GM19025 (cell line): ENCODE measurements at regions not wholly inside any gene's neighbourhood (a gene's known extent, or its start where the extent isn't known, plus 50 kb on each side); places are given as distances from the start of the nearest gene placed in this dataset.

Source experiments
- ATAC-seq: cut with Tn5 transposase; IDR thresholded peaks from one replicate; pipeline ENCODE4 v1.9.1; 2021; ENCODE audit warnings: mild to moderate bottlenecking, low read depth, moderate library complexity; ENCODE audit not compliant: unreplicated experiment

DNA sequence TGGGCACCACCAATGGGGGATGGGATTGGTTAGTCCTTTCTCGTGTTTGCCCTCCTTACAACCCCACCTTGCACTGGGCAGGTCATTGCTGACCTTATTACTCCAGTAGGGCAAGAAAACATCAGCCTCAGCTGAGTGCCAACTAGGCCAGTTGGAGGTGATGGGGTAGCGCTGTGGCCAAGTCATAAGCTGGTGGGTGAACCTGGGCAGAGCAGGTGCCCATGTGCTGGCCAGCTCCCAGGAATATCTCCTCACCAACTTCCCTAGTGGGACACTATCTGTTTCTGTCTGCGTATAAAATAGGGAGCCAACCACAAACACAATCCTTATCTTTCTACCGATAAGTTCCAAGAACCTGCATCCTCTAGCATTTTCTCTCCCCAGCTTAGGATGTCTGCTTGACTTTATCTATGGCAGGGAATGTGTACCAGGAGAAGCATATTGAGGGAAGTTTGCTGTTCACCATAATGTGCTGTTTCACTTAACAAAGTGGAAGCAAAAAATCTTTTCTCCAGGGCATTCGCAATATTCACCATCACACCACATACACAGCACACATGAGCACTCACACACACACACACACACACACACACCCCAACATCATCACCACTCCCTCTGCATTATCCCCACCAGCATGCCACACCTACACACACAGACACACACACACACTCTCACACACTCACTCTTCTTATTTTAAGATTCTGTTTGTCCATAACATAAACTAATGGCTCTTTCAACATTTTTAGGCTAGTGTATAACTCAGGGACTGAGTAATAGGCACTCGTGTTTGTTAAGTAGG lies 390.0 kb downstream of the ENC1 start:
- no peak for ATAC-seq

DNA sequence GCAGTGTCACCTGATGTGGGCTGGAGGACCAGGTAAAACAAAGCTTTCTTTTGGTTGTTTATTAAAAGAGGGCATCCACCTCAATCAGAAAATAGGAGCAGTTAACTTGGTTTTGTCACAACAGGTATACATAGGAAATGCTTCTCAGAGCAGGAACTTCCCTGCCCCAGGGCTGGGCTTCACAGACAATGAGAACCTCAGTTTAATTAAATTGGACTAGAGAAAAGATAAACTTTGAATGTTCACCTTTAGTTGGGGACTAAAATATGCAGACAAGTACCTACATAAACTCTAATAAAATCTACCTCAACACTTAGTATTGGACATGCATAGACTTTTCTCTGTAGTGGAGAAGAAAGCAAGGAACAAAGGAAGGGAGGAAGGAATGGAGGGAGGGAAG lies 392.0 kb downstream of the ENC1 start:
- no peak for ATAC-seq

DNA sequence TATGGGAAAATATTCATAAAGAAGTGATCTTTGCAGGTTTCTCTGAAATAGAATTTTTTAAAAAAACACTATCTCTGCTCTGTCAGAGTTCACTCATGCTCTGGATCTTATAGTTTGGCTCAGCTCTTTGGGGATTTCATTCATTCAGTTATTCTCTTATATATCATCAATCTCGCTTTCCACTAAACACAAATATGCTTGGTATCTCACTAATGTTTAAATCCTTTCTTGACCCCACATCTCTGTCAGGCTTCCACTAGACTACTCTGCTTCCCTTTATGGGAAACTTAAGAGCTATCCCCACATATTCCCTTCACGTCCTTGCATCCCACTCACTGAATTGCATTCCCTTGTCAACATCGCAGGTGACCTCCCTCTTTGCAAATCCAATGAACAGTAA lies 396.1 kb downstream of the ENC1 start:
- no peak for ATAC-seq

GRCh38 chr5:74243634-74244033 lies 396.9 kb downstream of the ENC1 start:
- no peak for ATAC-seq

GRCh38 chr5:74242516-74242915 lies 398.0 kb downstream of the ENC1 start:
- no peak for ATAC-seq

DNA sequence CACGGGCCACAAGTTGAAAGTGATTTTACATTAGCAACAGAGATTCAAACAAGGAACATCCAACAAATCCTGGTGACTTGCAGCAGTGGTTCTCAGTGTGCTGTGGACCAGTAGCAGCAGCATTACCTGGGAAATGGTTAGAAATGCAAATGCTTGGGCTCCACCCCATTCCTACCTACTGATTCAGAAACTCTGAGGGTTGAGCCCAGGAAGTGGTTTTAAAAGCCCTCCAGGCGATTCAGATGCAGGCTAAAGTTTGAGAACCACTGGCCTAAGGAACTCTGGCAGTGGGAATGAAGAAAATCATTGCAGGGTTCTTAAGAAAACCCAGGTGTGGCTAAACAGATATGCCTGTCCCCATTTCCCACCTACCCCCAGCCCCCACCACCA lies 398.8 kb downstream of the ENC1 start:
- no peak for ATAC-seq

GRCh38 chr5:74240783-74241750 lies 399.5 kb downstream of the ENC1 start:
- no peak for ATAC-seq

GRCh38 chr5:74239261-74239660 lies 401.3 kb downstream of the ENC1 start:
- no peak for ATAC-seq

- ATAC-seq, result no peak
Measured at GRCh38 chr5:74237571-74238145, 402.9 kb downstream of the ENC1 start.

- ATAC-seq, result no peak
Measured at GRCh38 chr5:74235552-74235951, 405.0 kb downstream of the ENC1 start.

- no peak for ATAC-seq
Measured at GRCh38 chr5:74233571-74233970, 407.0 kb downstream of the ENC1 start.

DNA sequence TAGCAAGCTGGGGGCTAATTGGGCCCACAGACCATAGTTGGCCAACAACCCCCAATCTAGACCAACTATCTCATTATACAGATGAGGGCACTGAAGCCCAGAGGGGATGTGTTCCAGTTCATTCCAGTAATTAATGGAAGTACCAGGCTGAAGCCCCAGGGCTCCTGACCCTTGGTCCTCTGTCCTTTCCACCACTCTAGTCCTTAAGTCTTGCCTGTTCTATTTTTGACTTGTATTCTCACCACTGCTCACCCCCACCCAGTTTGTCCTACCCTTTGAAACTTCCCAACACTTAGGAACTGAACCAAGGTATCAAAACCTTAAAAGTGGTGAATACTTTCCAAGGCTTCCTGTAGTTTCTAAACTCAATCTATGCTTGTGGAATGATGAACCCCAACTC lies 407.4 kb downstream of the ENC1 start:
- ATAC-seq, result no peak

DNA sequence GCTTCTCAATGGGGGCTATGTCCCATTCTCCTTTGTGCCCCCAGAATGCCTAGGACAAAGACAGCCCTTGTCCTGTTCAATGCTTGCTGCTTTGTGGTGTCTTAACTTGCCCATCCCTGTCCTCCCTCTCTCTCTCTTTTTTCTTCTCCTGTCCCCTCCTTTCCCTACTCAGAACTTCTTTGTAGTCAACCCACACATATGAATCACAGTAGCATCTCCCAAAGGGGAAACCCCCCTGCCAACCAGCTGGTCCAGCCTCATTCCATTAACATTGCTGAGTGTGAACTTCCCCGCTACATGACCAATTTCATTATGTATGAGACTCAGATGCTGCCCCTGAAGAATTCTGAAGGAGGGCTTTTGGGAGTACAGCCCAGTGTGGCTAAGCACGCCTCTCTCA lies 408.3 kb downstream of the ENC1 start:
- no peak for ATAC-seq

DNA sequence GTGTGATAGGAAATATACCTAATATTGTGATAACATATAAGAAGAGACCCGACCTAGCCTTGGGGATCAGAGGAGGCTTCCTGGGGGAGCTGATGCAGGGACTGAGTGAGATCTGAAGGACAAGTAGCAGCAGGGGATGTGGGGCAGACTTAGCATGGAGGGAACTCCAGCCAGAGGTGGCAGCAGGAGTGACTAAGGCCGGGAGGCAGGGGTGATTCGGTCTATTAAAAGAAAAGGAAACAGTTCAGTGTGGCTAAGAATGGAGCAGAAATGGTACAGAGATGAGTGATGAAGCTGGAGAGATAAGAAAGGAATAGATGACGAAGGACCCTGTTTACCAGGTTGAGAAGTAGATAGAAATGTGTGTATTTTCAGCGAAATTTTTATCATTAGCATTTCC lies 408.8 kb downstream of the ENC1 start:
- no peak for ATAC-seq

DNA sequence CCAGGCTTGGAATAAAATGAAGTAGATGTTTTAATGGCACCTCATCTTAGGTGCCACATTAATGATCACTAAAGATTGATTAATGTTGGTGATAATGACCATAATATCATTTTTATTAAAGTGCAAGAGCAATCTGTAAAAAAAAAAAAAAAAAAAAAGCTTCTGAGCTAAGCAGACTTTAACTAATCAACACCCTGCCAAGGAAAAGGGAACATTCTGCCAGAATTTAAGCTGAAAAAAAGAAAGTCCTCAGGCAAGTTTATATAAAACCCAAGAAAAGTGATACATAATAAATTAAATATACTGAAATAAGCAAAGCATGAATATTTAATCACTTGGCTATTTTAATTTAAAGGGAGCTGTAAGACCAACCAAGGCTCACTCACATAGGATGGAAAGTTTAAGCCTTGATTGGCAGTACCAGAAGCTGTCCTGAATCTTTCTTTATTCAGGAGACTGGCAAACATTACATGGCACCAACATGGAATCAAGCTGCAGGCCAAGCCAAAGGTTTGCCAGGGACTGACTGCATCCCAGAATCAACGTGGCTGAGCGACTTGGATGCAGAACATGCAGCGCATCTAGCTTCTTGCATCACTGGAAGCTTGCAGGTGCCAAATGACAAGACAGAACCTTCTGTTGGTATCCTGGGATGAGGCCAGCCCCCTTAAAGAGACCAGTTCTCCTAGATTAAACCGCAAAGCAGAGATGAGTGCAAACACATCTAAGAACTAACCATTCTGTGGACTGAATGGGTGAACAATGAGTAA lies 413.6 kb downstream of the ENC1 start:
- ATAC-seq, result no peak

DNA sequence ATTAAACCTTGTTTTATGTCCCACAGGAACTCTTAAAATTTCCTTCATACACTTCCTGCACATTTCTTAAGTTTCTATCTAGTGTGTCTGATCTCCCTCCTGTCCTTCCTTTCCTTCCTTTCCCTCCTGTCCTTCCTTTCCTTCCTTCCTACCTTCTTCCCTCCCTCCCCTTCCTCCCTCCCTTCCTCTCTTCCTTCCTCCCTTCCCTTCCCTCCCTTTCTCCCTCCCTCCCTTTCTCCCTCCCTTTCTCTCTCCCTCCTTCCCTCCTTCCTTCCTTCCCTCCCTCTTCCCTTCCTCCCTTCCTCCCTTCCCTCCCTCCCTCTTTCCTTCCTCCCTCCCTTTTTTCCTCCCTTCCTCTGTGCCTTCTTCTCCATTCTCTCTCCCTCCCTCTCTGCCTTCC lies 414.9 kb downstream of the ENC1 start:
- no peak for ATAC-seq

DNA sequence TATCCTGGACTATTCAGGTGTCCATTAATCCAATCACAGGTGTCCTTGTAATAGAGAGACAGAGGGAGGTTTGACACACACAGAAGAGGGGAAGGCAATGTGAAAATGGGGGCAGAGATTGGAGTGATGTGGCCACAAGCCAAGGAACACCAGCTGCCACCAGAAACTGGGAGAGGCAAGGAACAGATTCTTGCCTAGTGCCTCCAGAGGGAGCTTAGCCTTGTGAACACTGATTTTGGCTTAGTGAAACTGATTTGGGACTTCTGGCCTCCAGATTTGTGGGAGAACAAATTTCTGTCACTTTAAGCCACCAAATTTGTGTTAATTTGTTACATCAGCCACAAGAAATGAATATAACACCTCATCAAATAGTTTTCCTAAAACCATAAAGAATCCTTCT lies 416.2 kb downstream of the ENC1 start:
- ATAC-seq, result no peak

DNA sequence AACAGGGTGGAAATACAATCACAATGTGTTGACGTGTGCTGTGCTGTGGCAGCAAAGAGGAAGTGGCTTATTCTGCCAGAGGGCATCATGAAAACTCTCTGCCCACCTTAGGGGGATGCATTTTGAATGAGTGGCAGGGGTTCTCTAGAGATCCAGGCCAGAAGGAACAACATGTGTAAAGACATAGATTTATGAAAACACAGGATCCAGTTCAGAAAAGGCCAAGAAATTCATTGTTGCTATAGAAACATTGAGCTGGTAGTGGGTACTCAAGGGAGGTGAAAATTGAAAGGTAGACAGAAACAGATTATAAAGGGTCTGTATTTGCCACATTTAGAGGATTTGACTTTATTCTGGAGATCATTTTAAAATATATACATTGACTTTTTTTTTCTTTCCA lies 417.7 kb downstream of the ENC1 start:
- no peak for ATAC-seq

GRCh38 chr5:74221413-74221812 lies 419.1 kb downstream of the ENC1 start:
- no peak for ATAC-seq

DNA sequence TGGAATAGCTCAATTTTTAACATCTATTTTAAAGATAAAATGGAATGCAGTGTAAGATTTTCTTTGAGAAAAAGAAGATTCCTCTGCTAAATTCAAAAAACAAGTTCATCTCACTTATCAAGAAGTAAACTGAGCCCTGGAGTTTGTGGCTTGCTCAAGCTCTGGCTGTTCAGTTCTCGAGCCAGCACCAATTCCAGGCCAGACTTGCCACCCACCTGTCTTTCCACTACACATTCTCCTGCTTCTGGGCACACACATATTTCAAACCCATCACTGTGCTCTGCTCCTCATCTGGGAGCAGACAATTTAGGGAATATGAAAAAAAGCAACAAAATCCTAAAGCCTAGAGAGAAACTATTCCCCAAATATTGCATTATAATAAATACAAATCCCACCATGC lies 424.5 kb downstream of the ENC1 start:
- no peak for ATAC-seq

- no peak for ATAC-seq
Measured at GRCh38 chr5:74212336-74212735, 428.2 kb downstream of the ENC1 start.
